ENCODE measurements at regions not wholly inside any gene's neighbourhood (a gene's known extent, or its start where the extent isn't known, plus 50 kb on each side); places are given as distances from the start of the nearest gene placed in this dataset.

DNA sequence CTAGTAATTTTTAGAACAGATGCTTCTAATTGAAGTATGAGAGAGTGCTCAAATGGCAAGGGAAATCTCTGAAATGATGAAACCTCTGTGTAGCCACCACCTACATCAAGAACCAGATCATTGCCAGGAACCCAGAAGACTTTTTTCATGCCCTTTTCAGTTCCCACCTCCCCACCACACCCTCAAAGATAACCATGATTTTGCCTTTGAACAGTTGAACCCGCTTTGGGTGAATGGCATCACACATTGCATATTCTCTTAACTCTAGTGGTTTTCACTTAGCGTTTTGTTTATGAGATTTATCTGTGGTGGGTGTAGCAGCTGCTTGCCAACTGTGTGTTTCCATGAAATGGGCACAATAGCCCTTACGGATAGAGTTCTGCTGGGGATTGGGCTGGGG, 142.9 kb upstream of the HDAC4 start:
- TF ChIP-seq, protein P1, sequence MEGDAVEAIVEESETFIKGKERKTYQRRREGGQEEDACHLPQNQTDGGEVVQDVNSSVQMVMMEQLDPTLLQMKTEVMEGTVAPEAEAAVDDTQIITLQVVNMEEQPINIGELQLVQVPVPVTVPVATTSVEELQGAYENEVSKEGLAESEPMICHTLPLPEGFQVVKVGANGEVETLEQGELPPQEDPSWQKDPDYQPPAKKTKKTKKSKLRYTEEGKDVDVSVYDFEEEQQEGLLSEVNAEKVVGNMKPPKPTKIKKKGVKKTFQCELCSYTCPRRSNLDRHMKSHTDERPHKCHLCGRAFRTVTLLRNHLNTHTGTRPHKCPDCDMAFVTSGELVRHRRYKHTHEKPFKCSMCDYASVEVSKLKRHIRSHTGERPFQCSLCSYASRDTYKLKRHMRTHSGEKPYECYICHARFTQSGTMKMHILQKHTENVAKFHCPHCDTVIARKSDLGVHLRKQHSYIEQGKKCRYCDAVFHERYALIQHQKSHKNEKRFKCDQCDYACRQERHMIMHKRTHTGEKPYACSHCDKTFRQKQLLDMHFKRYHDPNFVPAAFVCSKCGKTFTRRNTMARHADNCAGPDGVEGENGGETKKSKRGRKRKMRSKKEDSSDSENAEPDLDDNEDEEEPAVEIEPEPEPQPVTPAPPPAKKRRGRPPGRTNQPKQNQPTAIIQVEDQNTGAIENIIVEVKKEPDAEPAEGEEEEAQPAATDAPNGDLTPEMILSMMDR (IDR thresholded peaks at IDR 0.05; ENCODE audit: insufficient read depth, low read depth, low read length, missing control alignments), result no peak
- H3K4me3 ChIP-seq (ENCODE audit: low read length), result no peak overlapping the region
- DNase-seq (ENCODE audit: low read depth), result no peak

DNA sequence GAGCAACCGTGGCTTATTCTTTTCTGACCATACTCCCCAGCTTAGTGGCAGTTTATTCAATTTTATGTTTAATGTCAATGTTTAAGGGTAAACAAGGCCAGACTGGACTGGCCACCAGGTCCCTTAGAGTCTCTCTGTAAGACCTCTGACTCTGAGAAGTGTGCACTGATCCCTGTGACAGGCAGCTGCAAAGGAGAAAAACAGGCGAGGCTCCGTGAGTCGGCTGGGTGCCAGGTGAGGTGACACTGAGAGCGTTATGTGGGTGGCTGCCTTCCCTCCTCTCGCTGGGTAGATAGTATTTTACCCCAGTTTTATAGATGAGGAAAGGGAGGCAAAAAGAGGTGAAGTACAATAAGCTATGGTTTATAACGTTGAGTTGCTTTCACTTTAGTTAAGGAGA, 139.4 kb upstream of the HDAC4 start:
- no peak overlapping the region for H3K4me3 ChIP-seq (ENCODE audit: low read length)
- DNase-seq (ENCODE audit: low read depth), result no peak
- TF ChIP-seq, protein P1 (IDR thresholded peaks at IDR 0.05; ENCODE audit: insufficient read depth, low read depth, low read length, missing control alignments), result no peak

DNA sequence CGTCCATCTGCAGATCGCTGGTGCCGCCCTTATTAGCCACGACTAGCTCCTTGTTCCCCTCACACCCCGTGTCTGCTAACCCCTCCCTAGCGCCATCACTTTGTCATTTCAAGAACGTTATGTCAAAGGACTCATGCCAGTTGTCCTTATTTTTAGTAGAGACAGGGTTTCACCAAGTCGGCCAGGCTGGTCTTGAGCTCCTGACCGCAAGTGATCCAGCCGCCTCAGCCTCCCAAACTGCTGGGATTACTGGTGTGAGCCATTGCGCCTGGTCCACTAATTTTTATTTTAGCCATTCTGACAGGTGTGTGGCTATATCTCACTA, 138.9 kb upstream of the HDAC4 start:
- DNase-seq (ENCODE audit: low read depth), result no peak
- TF ChIP-seq, protein P1 (IDR thresholded peaks at IDR 0.05; ENCODE audit: insufficient read depth, low read depth, low read length, missing control alignments), result no peak
- no peak overlapping the region for H3K4me3 ChIP-seq (ENCODE audit: low read length)

DNA sequence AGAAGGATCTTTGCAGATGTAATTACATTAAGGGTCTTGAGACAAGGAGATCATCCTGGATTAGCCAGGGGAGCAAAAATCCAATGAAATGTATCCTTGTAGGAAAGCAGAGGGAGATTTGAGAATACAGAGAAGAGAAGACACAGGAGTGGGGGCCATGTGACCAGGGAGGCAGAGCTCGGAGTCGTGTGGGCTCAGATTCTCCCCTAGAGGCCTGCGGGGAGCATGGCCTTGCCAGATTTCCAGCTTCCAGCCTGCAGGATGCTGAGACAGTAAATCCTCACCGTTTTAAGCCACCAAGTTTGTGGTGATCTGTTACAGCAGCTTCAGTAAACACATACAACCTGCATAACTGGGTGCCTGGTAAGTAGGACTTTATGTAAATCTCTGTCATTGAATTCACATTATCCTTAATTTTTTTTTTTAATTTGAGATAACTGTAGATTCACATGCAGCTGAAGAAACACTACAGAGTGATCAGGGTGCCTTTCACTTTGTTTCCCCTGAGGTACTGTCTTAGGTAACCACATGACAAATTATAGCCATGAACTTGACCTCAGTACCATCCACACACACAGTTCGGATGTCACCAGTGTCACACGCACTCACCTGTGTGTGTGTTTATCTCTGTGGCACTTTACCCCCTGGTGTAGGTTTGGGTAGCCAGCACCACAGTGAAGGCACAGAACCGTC, 138.4 kb upstream of the HDAC4 start:
- DNase-seq (ENCODE audit: low read depth), result no peak
- H3K4me3 ChIP-seq (ENCODE audit: low read length), result no peak overlapping the region
- TF ChIP-seq, protein P1 (IDR thresholded peaks at IDR 0.05; ENCODE audit: insufficient read depth, low read depth, low read length, missing control alignments), result no peak

DNA sequence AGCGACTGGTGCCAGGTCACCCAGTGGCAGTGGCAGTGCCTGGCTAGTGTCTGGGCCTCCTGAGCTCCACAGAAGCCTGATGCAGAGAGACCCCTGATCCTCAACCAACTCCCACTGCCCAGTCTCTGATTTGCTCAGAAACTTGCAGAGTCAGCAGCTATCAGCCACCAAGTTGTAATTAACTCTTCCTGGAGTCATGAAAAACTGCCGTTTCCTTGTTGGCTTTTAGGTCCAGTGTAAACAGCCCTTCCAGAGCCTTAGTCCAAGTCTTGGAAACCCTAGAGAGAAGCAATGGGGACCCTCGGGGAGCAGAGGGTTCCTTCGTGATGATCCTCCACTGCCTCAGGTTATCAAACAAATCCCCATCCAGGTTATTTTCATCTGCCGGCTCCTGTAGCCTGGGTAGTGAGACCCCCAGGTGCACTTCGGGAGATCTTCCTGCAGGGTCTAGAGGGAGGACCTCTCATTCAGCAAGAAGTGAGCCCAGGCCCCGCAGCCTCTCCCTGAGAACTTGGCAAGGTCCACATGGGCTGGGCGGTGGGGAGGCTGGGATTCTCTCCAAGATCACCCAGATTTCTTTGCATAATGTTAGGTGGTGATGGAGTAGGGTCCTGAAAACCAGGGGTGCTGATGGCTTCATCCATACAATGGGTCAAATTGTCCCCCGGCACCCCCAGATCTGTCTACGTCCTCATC, 137.7 kb upstream of the HDAC4 start:
- H3K4me3 ChIP-seq (ENCODE audit: low read length), result no peak overlapping the region
- no peak for DNase-seq (ENCODE audit: low read depth)
- TF ChIP-seq, protein P1 (IDR thresholded peaks at IDR 0.05; ENCODE audit: insufficient read depth, low read depth, low read length, missing control alignments), result no peak

DNA sequence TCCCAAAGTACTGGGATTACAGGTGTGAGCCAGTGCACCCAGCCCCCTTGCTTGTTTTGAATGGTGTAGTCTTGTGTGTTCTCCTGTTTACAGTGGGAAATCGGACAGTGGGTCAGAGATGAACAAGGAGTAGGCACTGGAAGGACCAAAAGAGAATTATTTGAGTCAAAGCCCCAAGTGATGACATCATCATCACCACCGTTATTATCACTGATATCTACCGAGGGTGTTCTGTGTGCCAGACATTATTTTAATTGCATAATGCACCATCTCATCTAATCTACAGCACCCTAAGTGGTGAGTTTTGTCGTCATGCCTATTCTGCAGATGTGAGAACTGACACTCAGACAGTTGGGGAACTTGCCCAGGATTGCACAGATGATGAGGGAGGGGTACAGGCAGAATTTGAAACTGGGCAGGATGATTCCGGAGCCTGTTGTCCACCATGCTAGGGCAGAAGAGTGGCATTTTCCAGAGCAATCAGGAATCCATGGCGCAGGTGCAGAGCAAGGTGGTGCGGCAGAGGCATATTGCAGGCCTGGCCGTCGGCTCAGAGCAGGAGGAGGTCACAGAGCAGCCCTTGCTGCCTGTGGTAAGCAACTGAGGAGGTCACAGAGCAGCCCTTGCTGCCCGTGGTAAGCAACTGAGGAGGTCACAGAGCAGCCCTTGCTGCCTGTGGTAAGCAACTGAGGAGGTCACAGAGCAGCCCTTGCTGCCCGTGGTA, 137.0 kb upstream of the HDAC4 start:
- DNase-seq (ENCODE audit: low read depth), result no peak
- TF ChIP-seq, protein P1 (IDR thresholded peaks at IDR 0.05; ENCODE audit: insufficient read depth, low read depth, low read length, missing control alignments), result no peak
- no peak overlapping the region for H3K4me3 ChIP-seq (ENCODE audit: low read length)
